ENCODE measurements at regions not wholly inside any gene's neighbourhood (a gene's known extent, or its start where the extent isn't known, plus 50 kb on each side); places are given as distances from the start of the nearest gene placed in this dataset.

- no peak for DNase-seq
- Histone ChIP-seq H3K27me3 (no peaks in the 10 kb centered on the region), H3K9me3 (no peaks in the 10 kb centered on the region), H3K36me3 (no peaks in the 10 kb centered on the region), H3K4me3 (no peak overlapping the region)
These were observed 116.7 kb downstream of the SPCS3 start for GRCh38 chr4:176436293-176436973.

GRCh38 chr4:176437756-176438155 lies 118.0 kb downstream of the SPCS3 start:
- Histone ChIP-seq H3K9me3 (no peaks in the 10 kb centered on the region), H3K27me3 (no peaks in the 10 kb centered on the region), H3K36me3 (no peaks in the 10 kb centered on the region), H3K4me3 (no peak overlapping the region)
- DNase-seq: no peak

- no peak overlapping the region for H3K4me3 ChIP-seq
- no peak for DNase-seq
- no peaks in the 10 kb centered on the region for H3K9me3 ChIP-seq
- H3K36me3 ChIP-seq: no peaks in the 10 kb centered on the region
- no peaks in the 10 kb centered on the region for H3K27me3 ChIP-seq
These were observed 118.6 kb downstream of the SPCS3 start for GRCh38 chr4:176438401-176438800.

- Histone ChIP-seq H3K27me3 (no peaks in the 10 kb centered on the region), H3K36me3 (no peaks in the 10 kb centered on the region), H3K9me3 (no peaks in the 10 kb centered on the region), H3K4me3 (no peak overlapping the region)
- DNase-seq: no peak
These were observed 119.8 kb downstream of the SPCS3 start for GRCh38 chr4:176439611-176440010.

GRCh38 chr4:176440698-176441097 lies 120.9 kb downstream of the SPCS3 start:
- 0 out of 2 replicates have a peak, but pooled peaks cover 2% of the 10 kb centered on the region for H3K9me3 ChIP-seq
- peaks cover under 1% of the 10 kb centered on the region; the same call in 1 of the 2 replicates for H3K36me3 ChIP-seq
- H3K27me3 ChIP-seq: no peaks in the 10 kb centered on the region
- H3K4me3 ChIP-seq: no peak overlapping the region
- no peak for DNase-seq

- H3K27me3 ChIP-seq: no peaks in the 10 kb centered on the region
- H3K9me3 ChIP-seq: peaks cover 7% of the 10 kb centered on the region; the same call in 1 of the 2 replicates
- no peak for DNase-seq
- H3K4me3 ChIP-seq: no peak overlapping the region
- peaks cover 4% of the 10 kb centered on the region; the same call in 1 of the 2 replicates for H3K36me3 ChIP-seq
These were observed 121.8 kb downstream of the SPCS3 start for GRCh38 chr4:176441594-176441993.

GRCh38 chr4:176443117-176443516 lies 123.4 kb downstream of the SPCS3 start:
- Histone ChIP-seq H3K27me3 (no peaks in the 10 kb centered on the region), H3K9me3 (peaks cover 7% of the 10 kb centered on the region; the same call in 1 of the 2 replicates), H3K36me3 (peaks cover 4% of the 10 kb centered on the region; the same call in 1 of the 2 replicates), H3K4me3 (no peak overlapping the region)
- peak; percentile 50 for DNase-seq

GRCh38 chr4:176443646-176444409 lies 124.1 kb downstream of the SPCS3 start:
- no peak for DNase-seq
- H3K4me3 ChIP-seq: no peak overlapping the region

GRCh38 chr4:176444741-176445140 lies 125.0 kb downstream of the SPCS3 start:
- peaks cover 4% of the 10 kb centered on the region; the same call in 1 of the 2 replicates for H3K36me3 ChIP-seq
- H3K4me3 ChIP-seq: no peak overlapping the region
- no peaks in the 10 kb centered on the region for H3K27me3 ChIP-seq
- peaks cover 7% of the 10 kb centered on the region; the same call in 1 of the 2 replicates for H3K9me3 ChIP-seq
- DNase-seq: no peak

More at GRCh38 chr4:176443646-176444409, 124.1 kb downstream of the SPCS3 start:
- Histone ChIP-seq H3K27me3 (no peaks in the 10 kb centered on the region), H3K36me3 (peaks cover 4% of the 10 kb centered on the region; the same call in 1 of the 2 replicates), H3K9me3 (peaks cover 7% of the 10 kb centered on the region; the same call in 1 of the 2 replicates)

- Histone ChIP-seq H3K36me3 (peaks cover 4% of the 10 kb centered on the region; the same call in 1 of the 2 replicates), H3K27me3 (no peaks in the 10 kb centered on the region), H3K4me3 (no peak overlapping the region), H3K9me3 (peaks cover 7% of the 10 kb centered on the region; the same call in 1 of the 2 replicates)
- no peak for DNase-seq
These were observed 129.0 kb downstream of the SPCS3 start for GRCh38 chr4:176448761-176449160.

GRCh38 chr4:176451443-176451842 lies 131.7 kb downstream of the SPCS3 start:
- H3K27me3 ChIP-seq: no peaks in the 10 kb centered on the region
- no peaks in the 10 kb centered on the region for H3K36me3 ChIP-seq
- no peak overlapping the region for H3K4me3 ChIP-seq
- H3K9me3 ChIP-seq: no peaks in the 10 kb centered on the region; the same call in 1 of the 2 replicates
- DNase-seq: no peak

- H3K9me3 ChIP-seq: peaks cover 3% of the 10 kb centered on the region; the same call in 1 of the 2 replicates
- no peaks in the 10 kb centered on the region for H3K27me3 ChIP-seq
- H3K4me3 ChIP-seq: no peak overlapping the region
- no peak for DNase-seq
- no peaks in the 10 kb centered on the region for H3K36me3 ChIP-seq
These were observed 133.3 kb downstream of the SPCS3 start for GRCh38 chr4:176453079-176453478.

- Histone ChIP-seq H3K9me3 (peaks cover 3% of the 10 kb centered on the region; the same call in 1 of the 2 replicates), H3K36me3 (no peaks in the 10 kb centered on the region), H3K4me3 (no peak overlapping the region), H3K27me3 (no peaks in the 10 kb centered on the region)
- no peak for DNase-seq
These were observed 133.9 kb downstream of the SPCS3 start for GRCh38 chr4:176453658-176454057.

GRCh38 chr4:176464748-176465147 lies 145.0 kb downstream of the SPCS3 start:
- no peak for DNase-seq
- Histone ChIP-seq H3K36me3 (no peaks in the 10 kb centered on the region), H3K27me3 (no peaks in the 10 kb centered on the region), H3K4me3 (no peak overlapping the region), H3K9me3 (no peaks in the 10 kb centered on the region)

- DNase-seq: no peak
- H3K36me3 ChIP-seq: no peaks in the 10 kb centered on the region
- no peaks in the 10 kb centered on the region for H3K27me3 ChIP-seq
- H3K4me3 ChIP-seq: no peak overlapping the region
- no peaks in the 10 kb centered on the region for H3K9me3 ChIP-seq
These were observed 147.2 kb downstream of the SPCS3 start for GRCh38 chr4:176467001-176467400.

GRCh38 chr4:176469546-176469945 lies 149.8 kb downstream of the SPCS3 start:
- Histone ChIP-seq H3K36me3 (no peaks in the 10 kb centered on the region), H3K9me3 (no peaks in the 10 kb centered on the region), H3K4me3 (no peak overlapping the region), H3K27me3 (no peaks in the 10 kb centered on the region)
- no peak for DNase-seq

- Histone ChIP-seq H3K36me3 (no peaks in the 10 kb centered on the region), H3K27me3 (no peaks in the 10 kb centered on the region)
- DNase-seq: no peak
These were observed 150.9 kb downstream of the SPCS3 start for GRCh38 chr4:176470671-176471070.

More at GRCh38 chr4:176470671-176471070, 150.9 kb downstream of the SPCS3 start:
- H3K4me3 ChIP-seq: no peak overlapping the region
- H3K9me3 ChIP-seq: no peaks in the 10 kb centered on the region
